ENCODE measurements at regions not wholly inside any gene's neighbourhood (a gene's known extent, or its start where the extent isn't known, plus 50 kb on each side); places are given as distances from the start of the nearest gene placed in this dataset.
"Not testable (repeated sequence)": the region's sequence is repeated elsewhere in the genome, so short reads cannot be mapped to it uniquely, and the experiment has no call there.

DNA sequence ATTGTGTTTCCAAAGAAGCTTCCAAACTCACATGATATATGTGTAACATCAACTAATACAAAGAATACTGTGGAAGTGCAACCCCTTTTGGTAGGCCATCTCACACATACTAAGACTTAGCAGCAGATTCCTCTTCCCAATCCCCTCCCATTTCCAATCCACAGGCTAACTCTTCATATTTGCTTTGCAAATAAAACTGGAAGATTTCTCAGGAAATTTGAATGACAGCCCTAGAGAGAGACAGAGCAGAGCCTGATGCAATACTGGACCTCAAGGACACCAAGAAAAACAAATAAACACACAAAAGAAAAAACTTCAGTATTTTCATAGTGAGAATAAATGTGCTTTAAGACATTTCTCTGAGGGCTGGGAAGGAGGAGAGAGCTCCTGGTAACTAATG is 190.2 kb upstream of the BRINP3 start:
- Histone ChIP-seq H3K4me3 (ENCODE audit: low read length) (no peak overlapping the region), H3K9ac (ENCODE audit: low read depth, low read length) (no peak overlapping the region), H3K27me3 (ENCODE audit: control insufficient read depth, insufficient read depth, low read length) (no peaks in the 10 kb centered on the region), H3K9me3 (replicated peaks; ENCODE audit: low read length) (peaks cover 3% of the 10 kb centered on the region), H3K36me3 (ENCODE audit: insufficient read depth, low read length) (no peaks in the 10 kb centered on the region), H3K4me2 (ENCODE audit: low read length) (no peak overlapping the region), H3K4me1 (ENCODE audit: control insufficient read depth, insufficient read depth, low read length) (no peaks in the 10 kb centered on the region)

- Histone ChIP-seq H3K36me3 (ENCODE audit: insufficient read depth, low read length) (no peaks in the 10 kb centered on the region), H3K9me3 (replicated peaks; ENCODE audit: low read length) (no peaks in the 10 kb centered on the region), H3K4me1 (ENCODE audit: control insufficient read depth, insufficient read depth, low read length) (no peaks in the 10 kb centered on the region), H3K4me3 (ENCODE audit: low read length) (no peak overlapping the region), H3K9ac (ENCODE audit: low read depth, low read length) (no peak overlapping the region), H3K4me2 (ENCODE audit: low read length) (no peak overlapping the region), H3K27me3 (ENCODE audit: control insufficient read depth, insufficient read depth, low read length) (no peaks in the 10 kb centered on the region)
Measured at GRCh38 chr1:190679044-190679443, 201.4 kb upstream of the BRINP3 start.

GRCh38 chr1:190679454-190679853 is 201.8 kb upstream of the BRINP3 start:
- Histone ChIP-seq H3K4me1 (ENCODE audit: control insufficient read depth, insufficient read depth, low read length) (no peaks in the 10 kb centered on the region), H3K36me3 (ENCODE audit: insufficient read depth, low read length) (no peaks in the 10 kb centered on the region), H3K9me3 (replicated peaks; ENCODE audit: low read length) (no peaks in the 10 kb centered on the region), H3K4me2 (ENCODE audit: low read length) (no peak overlapping the region), H3K4me3 (ENCODE audit: low read length) (no peak overlapping the region), H3K9ac (ENCODE audit: low read depth, low read length) (no peak overlapping the region), H3K27me3 (ENCODE audit: control insufficient read depth, insufficient read depth, low read length) (no peaks in the 10 kb centered on the region)

- no peak overlapping the region for H3K4me2 ChIP-seq (ENCODE audit: low read length)
- H3K36me3 ChIP-seq (ENCODE audit: insufficient read depth, low read length), result no peaks in the 10 kb centered on the region
- H3K4me3 ChIP-seq (ENCODE audit: low read length), result no peak overlapping the region
- H3K9me3 ChIP-seq (replicated peaks; ENCODE audit: low read length), result no peaks in the 10 kb centered on the region
- H3K4me1 ChIP-seq (ENCODE audit: control insufficient read depth, insufficient read depth, low read length), result no peaks in the 10 kb centered on the region
- H3K27me3 ChIP-seq (ENCODE audit: control insufficient read depth, insufficient read depth, low read length), result no peaks in the 10 kb centered on the region
- no peak overlapping the region for H3K9ac ChIP-seq (ENCODE audit: low read depth, low read length)
Measured at GRCh38 chr1:190679983-190680382, 202.3 kb upstream of the BRINP3 start.

DNA sequence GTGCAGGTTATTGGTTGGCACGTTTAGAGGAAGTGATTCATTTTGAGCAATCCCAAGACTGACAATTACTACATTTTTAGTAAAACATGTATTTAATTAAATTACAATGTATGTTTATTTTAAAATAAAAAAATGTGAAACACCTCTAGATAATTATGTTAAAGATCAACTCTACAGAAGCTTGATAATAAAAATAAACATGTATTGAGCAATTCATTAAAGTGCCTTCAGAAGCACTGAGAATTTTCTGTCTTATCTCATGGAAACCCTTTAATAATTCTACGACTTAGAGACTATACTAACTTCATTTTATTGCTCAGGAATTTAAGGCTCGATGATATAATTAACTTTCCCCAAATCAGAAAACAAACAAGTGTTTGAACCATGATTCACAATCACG is 208.0 kb upstream of the BRINP3 start:
- H3K36me3 ChIP-seq (ENCODE audit: insufficient read depth, low read length), result no peaks in the 10 kb centered on the region
- H3K4me3 ChIP-seq (ENCODE audit: low read length), result no peak overlapping the region
- no peaks in the 10 kb centered on the region for H3K9me3 ChIP-seq (replicated peaks; ENCODE audit: low read length)
- no peak overlapping the region for H3K4me2 ChIP-seq (ENCODE audit: low read length)
- H3K9ac ChIP-seq (ENCODE audit: low read depth, low read length), result no peak overlapping the region
- H3K27me3 ChIP-seq (ENCODE audit: control insufficient read depth, insufficient read depth, low read length), result no peaks in the 10 kb centered on the region
- no peaks in the 10 kb centered on the region for H3K4me1 ChIP-seq (ENCODE audit: control insufficient read depth, insufficient read depth, low read length)

DNA sequence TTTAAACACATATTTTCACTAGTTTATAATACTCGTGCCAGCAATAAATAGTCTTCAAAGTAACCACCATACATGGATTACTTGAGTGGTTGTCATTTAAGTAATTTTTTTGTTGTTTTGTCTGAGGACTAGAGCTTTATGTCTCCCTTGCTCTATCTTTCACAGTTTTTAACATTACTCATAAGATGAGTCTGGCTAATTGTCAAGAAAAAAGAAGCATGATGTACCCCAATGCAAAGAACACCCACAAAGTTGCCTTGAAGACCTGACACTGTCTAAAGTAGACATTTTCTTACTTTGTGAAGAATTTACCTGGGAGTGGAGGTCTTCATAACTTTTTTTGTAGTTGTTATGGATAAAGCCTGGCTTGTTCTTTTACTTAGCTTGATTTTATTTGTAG is 210.4 kb upstream of the BRINP3 start:
- no peak overlapping the region for H3K4me3 ChIP-seq (ENCODE audit: low read length)
- no peaks in the 10 kb centered on the region for H3K9me3 ChIP-seq (replicated peaks; ENCODE audit: low read length)
- H3K27me3 ChIP-seq (ENCODE audit: control insufficient read depth, insufficient read depth, low read length), result no peaks in the 10 kb centered on the region
- no peak overlapping the region for H3K9ac ChIP-seq (ENCODE audit: low read depth, low read length)
- H3K4me1 ChIP-seq (ENCODE audit: control insufficient read depth, insufficient read depth, low read length), result no peaks in the 10 kb centered on the region
- H3K36me3 ChIP-seq (ENCODE audit: insufficient read depth, low read length), result no peaks in the 10 kb centered on the region
- H3K4me2 ChIP-seq (ENCODE audit: low read length), result no peak overlapping the region

DNA sequence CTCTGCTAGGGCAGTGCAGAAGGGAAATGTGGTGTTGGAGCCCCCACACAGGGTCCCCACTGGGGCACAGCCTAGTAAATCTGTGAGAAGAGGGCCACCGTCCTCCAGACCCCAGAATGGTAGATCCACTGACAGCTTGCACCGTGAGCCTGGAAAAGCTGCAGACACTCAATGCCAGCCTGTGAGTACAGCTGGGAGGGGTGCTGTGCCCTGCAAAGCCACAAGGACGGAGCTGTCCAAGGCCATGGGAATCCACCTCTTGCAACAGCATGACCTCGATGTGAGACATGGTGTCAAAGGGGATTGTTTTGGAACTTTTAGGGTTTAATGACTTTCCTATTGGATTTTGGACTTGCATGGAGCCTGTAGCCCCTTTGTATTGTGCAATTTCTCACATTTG is 220.8 kb upstream of the BRINP3 start:
- not testable (repeated sequence) for H3K36me3 ChIP-seq (ENCODE audit: insufficient read depth, low read length); H3K4me3 ChIP-seq (ENCODE audit: low read length); H3K9ac ChIP-seq (ENCODE audit: low read depth, low read length); H3K27me3 ChIP-seq (ENCODE audit: control insufficient read depth, insufficient read depth, low read length); H3K9me3 ChIP-seq (replicated peaks; ENCODE audit: low read length); H3K4me2 ChIP-seq (ENCODE audit: low read length); H3K4me1 ChIP-seq (ENCODE audit: control insufficient read depth, insufficient read depth, low read length)

DNA sequence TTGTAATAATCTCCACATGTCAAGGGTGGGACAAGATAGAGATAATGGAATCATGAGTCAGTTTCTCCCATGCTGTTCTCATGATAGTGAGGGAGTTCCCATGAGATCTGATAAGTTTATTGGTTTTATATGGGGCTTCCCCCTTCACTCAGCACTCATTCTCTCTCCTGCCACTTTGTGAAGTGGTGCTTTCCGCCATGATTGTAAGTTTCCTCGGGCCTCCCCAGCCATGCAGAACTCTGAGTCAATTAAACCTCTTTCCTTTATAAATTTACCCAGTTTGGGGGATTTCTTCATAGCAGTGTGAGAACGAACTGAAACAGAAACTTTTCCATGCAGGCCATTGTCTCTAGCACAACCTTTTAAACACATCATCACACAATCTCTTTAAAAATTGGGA is 221.5 kb upstream of the BRINP3 start:
- Histone ChIP-seq H3K36me3 (ENCODE audit: insufficient read depth, low read length) (no peaks in the 10 kb centered on the region), H3K9me3 (replicated peaks; ENCODE audit: low read length) (no peaks in the 10 kb centered on the region), H3K9ac (ENCODE audit: low read depth, low read length) (no peak overlapping the region), H3K27me3 (ENCODE audit: control insufficient read depth, insufficient read depth, low read length) (no peaks in the 10 kb centered on the region), H3K4me2 (ENCODE audit: low read length) (no peak overlapping the region), H3K4me1 (ENCODE audit: control insufficient read depth, insufficient read depth, low read length) (no peaks in the 10 kb centered on the region), H3K4me3 (ENCODE audit: low read length) (no peak overlapping the region)

- Histone ChIP-seq H3K27me3 (ENCODE audit: control insufficient read depth, insufficient read depth, low read length) (no peaks in the 10 kb centered on the region), H3K9me3 (replicated peaks; ENCODE audit: low read length) (no peaks in the 10 kb centered on the region), H3K9ac (ENCODE audit: low read depth, low read length) (no peak overlapping the region), H3K4me2 (ENCODE audit: low read length) (no peak overlapping the region), H3K36me3 (ENCODE audit: insufficient read depth, low read length) (no peaks in the 10 kb centered on the region), H3K4me3 (ENCODE audit: low read length) (no peak overlapping the region), H3K4me1 (ENCODE audit: control insufficient read depth, insufficient read depth, low read length) (no peaks in the 10 kb centered on the region)
Measured at GRCh38 chr1:190708418-190709057, 230.9 kb upstream of the BRINP3 start.

GRCh38 chr1:190711069-190711468 is 233.4 kb upstream of the BRINP3 start:
- no peak overlapping the region for H3K9ac ChIP-seq (ENCODE audit: low read depth, low read length)
- H3K4me1 ChIP-seq (ENCODE audit: control insufficient read depth, insufficient read depth, low read length), result no peaks in the 10 kb centered on the region
- no peaks in the 10 kb centered on the region for H3K27me3 ChIP-seq (ENCODE audit: control insufficient read depth, insufficient read depth, low read length)
- no peak overlapping the region for H3K4me2 ChIP-seq (ENCODE audit: low read length)
- no peaks in the 10 kb centered on the region for H3K36me3 ChIP-seq (ENCODE audit: insufficient read depth, low read length)
- no peak overlapping the region for H3K4me3 ChIP-seq (ENCODE audit: low read length)
- H3K9me3 ChIP-seq (replicated peaks; ENCODE audit: low read length), result no peaks in the 10 kb centered on the region

DNA sequence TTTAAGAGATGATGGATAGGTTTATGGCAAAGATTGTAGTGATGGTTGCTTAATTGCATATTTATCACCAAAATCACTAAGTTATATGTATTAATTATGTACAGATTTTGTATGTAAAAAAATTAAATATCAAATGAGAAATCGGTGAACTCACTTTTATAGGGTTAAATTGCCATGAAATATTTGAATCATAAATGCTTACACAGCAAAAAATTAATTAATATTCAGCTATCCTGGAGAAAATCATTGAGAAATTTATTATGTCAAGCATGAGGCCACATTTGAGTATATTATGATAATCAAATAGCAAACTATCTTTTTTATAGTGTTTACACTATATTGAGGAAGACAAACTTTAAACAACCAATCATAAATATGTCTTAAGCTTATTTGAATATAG is 239.4 kb upstream of the BRINP3 start:
- no peak overlapping the region for H3K4me3 ChIP-seq (ENCODE audit: low read length)
- H3K27me3 ChIP-seq (ENCODE audit: control insufficient read depth, insufficient read depth, low read length), result no peaks in the 10 kb centered on the region
- no peaks in the 10 kb centered on the region for H3K4me1 ChIP-seq (ENCODE audit: control insufficient read depth, insufficient read depth, low read length)
- H3K4me2 ChIP-seq (ENCODE audit: low read length), result no peak overlapping the region
- no peaks in the 10 kb centered on the region for H3K9me3 ChIP-seq (replicated peaks; ENCODE audit: low read length)
- H3K9ac ChIP-seq (ENCODE audit: low read depth, low read length), result no peak overlapping the region
- no peaks in the 10 kb centered on the region for H3K36me3 ChIP-seq (ENCODE audit: insufficient read depth, low read length)

- no peaks in the 10 kb centered on the region for H3K36me3 ChIP-seq (ENCODE audit: insufficient read depth, low read length)
- no peak overlapping the region for H3K4me3 ChIP-seq (ENCODE audit: low read length)
- H3K4me2 ChIP-seq (ENCODE audit: low read length), result no peak overlapping the region
- H3K27me3 ChIP-seq (ENCODE audit: control insufficient read depth, insufficient read depth, low read length), result no peaks in the 10 kb centered on the region
- no peaks in the 10 kb centered on the region for H3K9me3 ChIP-seq (replicated peaks; ENCODE audit: low read length)
- H3K9ac ChIP-seq (ENCODE audit: low read depth, low read length), result no peak overlapping the region
- no peaks in the 10 kb centered on the region for H3K4me1 ChIP-seq (ENCODE audit: control insufficient read depth, insufficient read depth, low read length)
Measured at GRCh38 chr1:190736971-190737590, 259.4 kb upstream of the BRINP3 start.

Data from skeletal muscle satellite cell (primary cell).